GM19351 (cell line): ENCODE measurements at regions not wholly inside any gene's neighbourhood (a gene's known extent, or its start where the extent isn't known, plus 50 kb on each side); places are given as distances from the start of the nearest gene placed in this dataset.
"Not testable (repeated sequence)": the region's sequence is repeated elsewhere in the genome, so short reads cannot be mapped to it uniquely, and the experiment has no call there.

Experiments
- ATAC-seq: cut with Tn5 transposase; IDR thresholded peaks from one replicate; pipeline ENCODE4 v1.9.1; 2021; ENCODE audit warnings: mild to moderate bottlenecking, moderate library complexity; ENCODE audit not compliant: unreplicated experiment

DNA sequence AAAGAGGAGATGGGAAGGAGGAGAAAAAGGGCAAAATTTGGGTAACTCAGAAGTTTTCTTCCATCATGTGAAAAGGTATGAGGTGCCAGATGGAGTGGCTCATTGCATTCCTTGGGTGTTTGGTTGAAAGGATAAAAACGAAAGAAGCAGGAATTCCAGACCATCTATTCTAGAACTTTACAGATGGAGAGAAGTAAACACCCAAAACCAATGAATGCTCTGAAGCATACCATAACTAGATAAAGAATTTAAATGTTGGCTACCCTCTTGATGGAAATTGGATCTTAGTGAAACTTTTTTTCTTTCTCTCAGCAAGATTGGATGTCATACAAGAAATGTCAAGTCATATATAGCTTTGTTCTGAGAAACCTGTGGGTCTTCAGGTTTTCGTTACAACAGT lies 175.6 kb upstream of the FAR2 start:
- ATAC-seq: peak; percentile 32

DNA sequence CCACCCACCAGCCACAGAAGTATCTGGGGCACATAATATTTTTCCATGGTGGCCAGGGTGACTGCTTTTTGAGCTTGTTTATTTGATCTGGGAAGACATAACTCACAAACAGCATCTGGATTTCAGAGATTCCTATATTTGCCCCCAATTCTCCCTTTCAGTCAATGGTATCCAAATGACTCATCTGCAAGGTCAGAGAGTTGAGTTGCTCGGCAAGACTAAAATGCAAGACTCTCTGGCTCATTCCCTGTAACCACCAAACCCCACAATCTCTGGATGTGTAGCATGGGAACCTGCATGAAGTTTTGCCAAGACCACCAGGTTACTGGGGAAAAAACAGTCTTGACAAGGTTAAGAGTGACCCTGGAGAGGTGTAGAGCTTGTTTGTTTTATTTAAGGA lies 174.9 kb upstream of the FAR2 start:
- ATAC-seq: peak; percentile 40

DNA sequence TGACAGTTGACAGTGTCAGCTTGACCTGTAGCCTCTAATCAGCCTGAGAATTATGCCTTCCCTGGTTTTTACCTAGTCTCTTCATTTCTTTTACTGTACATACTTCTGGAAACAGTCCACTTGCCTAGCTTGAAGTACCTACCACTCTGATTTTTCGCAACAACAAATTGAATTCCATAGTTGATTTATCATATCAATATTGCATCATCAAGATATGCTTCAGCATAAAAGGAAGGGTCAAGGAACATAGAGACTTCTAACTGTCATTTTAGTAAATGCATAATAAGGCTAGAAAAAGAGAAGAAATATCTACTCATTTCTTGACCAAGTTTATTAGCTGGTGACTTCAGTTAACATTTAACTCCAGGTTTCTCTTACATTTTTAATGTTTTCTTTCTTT lies 174.2 kb upstream of the FAR2 start:
- ATAC-seq: no peak

DNA sequence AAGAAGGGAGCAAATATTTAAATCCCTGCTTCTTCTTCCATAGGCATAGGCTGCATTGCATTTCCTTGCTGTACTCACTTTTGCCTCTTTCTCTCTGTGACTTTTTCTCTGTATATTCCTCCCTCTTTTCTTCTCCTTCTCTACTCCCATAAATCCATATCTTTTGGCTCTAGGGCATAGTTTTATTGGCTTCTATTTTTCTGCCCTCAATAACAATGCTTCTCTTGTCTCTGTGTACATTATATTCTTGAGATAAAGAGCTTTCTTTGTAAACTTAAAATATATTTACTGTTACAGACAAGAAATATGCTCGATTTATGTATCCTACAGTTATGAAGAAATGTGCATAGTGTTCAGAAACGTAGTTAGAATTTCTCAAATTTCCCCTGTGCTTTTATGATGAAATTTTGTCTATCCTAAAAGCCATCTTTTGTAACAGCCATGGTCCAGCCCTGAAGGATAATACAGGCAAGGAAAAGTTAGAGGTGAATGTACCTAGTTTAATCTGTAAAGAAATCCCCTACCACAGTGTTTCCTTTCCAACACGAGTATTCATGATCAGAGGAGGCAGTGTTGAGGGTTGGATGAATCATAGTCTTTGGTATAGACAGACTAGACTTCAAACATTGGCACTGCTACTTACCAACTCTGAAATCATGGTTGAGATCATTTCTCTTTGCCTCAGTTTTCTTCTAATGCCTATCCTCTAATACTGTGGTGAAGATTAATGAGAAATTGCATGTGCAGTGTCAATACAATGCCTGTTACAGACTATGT lies 173.3 kb upstream of the FAR2 start:
- ATAC-seq: no peak

DNA sequence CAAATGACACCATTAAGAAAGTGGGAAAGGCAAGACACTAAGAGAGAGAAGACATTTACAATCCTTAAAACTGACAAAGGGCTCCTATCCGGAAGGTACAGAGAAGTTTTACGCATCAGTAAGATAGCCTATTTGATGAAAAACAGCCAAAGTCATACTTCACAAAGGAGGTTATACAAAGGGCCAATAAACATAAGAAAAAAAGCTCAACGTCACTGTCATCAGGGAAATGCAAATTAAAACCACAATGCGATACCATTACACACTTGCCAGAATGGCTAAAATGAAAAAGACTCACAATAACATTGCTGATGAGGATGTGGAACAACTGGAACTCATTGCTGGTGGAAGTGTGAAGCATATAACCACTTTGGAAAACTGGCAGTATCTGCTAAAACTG lies 168.6 kb upstream of the FAR2 start:
- no peak for ATAC-seq

DNA sequence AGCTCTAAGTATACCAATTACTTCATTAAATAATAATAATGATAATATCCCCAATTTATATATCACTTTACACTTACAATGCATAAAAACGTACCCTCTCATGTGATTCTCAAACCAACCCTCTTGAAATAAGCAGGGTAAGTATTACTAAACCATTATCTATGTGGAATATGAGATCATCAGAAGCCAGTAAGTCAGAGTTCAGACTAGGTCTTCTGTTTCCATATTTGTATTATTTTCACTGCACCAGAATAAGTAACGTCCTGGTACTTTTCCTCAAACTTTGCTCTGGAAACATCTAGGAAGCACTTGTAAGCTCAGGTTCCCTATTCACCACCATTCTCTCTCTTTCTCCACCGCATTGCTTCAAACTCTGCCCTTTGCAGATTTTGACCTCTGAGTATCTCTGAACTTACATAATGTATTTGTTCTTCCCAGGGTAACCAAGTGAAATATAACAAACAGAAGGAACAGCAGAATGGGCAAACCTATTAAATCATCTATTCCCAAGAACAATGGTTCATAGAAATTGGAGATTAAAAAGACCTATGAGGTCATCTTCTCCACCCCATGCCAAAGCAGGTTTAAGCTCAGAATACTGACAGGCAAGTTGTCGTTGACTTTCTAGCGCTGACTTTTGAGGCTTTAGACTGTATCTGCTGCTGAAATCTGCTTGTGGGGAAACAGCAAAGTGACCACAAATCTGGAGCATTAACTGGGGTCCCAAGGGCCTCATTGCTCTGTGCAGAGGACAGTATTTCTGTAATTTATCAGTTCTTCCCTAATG lies 161.3 kb upstream of the FAR2 start:
- ATAC-seq: no peak

DNA sequence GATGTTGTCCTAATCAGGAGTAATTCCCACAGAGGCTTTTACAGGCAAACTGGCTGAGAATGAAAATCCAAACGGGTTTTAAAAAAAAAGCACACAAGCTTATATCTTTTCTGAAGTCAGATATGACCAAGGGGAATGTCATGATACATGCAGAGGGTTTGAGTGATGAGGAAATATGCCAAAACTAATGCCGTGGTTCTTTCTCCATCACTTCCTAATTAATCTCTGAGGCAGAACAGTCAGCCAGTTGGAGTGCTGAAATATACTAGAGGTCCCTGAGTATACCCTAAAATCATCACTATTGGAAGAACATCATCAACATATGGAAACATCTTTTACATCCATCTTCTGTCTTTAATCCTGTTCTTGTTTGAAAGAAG lies 160.8 kb upstream of the FAR2 start:
- no peak for ATAC-seq

DNA sequence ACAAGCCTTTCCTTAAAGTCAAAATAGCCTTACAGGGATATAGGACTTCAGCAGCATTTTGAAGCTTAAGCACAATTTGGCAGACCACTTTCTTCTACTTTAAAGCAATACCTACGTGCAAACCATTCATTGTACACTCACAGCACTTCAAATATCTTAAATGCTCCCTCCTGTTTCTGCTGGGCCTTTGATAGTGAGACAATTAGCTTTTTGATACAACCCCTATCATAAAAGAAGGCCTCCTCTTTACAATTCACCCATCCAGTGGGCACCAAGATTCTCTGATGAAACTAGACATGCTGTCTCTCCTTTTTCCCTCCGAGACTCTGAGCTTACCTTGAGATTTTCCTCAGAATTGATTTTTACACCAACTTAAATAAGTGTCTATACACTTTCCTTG lies 157.5 kb upstream of the FAR2 start:
- no peak for ATAC-seq

DNA sequence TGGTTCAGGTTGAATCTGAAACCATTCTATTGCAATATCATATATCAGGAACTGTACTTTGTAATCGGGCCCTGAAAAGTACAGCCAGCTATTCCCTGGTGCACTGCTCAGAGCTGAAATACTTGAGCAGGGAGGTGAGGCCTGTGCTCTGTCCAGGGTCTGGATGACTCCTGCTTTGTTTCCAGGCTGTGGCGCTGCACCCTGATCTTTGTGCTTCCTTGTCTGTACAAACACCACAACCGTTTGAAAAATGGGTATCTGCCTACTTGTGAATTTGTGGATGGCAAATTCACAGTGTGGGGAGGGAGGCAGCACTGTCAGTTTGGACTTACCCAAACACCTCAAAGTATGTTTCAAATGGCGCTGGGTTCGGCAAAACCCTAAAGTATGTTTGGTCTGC lies 155.4 kb upstream of the FAR2 start:
- ATAC-seq: no peak

DNA sequence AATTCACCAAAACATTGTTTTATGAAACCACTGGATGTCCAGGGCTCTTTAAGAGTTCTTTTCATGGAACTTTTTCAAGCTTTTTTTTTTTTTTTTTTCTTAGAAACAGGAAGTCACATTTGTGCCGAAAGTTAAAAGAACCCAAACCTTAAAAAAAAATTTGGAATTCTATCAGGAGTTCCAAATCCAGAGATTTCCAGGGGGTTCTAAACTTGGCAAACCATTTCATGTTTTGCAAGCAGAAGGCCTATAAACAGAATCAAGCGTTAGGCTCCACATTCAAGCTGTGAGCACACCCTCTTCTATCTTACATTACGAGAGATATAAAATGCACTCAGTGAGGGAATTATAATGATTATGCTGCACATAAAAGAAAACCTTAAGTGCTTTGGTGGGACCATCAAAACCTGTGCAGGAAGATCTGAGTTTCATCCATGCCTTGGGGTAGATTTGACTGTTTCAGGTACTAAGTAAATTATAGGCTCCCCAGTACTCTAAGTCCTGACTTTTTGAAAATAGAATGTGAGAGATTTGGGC lies 154.8 kb upstream of the FAR2 start:
- ATAC-seq: no peak

DNA sequence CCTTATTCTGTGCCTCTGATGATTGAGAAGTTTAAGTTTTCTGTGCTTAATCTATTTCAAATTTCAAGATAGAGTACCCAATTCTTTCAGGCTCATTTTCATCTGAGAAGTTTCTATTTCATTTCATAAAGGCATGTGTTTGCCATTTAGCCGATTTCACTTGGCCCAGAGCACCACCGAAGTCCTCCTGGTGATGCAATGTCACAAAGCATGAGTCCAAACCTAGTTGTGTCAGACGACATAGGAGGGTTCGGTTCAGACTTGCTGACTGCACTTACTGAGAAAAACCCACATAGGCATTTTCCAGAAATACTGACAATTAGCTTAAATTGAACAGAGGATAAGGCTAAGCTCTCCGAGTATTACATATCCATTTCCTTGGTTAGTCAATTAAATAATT lies 152.4 kb upstream of the FAR2 start:
- ATAC-seq: no peak

DNA sequence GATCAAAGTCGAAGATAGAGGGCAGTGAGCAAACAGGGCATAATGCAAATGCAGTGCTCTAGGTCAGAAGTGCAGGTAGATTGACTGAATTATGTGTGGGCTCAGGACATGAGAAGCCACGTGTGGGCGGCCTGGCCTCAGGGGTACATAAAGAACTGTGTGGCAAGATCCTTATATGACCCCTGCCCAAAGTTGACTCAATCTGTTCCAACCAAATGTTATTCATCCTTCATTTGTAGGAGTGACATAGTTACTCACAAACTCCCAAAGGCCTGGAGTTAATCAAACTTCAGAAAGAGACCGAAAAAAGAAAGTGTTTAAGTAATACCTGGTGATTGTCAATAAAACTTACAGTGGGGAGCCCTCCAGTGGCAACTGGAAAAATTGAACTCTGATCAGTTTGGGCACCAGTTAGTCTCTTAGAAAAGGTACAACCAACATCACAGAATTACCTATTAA lies 150.4 kb upstream of the FAR2 start:
- peak; percentile 72 for ATAC-seq

DNA sequence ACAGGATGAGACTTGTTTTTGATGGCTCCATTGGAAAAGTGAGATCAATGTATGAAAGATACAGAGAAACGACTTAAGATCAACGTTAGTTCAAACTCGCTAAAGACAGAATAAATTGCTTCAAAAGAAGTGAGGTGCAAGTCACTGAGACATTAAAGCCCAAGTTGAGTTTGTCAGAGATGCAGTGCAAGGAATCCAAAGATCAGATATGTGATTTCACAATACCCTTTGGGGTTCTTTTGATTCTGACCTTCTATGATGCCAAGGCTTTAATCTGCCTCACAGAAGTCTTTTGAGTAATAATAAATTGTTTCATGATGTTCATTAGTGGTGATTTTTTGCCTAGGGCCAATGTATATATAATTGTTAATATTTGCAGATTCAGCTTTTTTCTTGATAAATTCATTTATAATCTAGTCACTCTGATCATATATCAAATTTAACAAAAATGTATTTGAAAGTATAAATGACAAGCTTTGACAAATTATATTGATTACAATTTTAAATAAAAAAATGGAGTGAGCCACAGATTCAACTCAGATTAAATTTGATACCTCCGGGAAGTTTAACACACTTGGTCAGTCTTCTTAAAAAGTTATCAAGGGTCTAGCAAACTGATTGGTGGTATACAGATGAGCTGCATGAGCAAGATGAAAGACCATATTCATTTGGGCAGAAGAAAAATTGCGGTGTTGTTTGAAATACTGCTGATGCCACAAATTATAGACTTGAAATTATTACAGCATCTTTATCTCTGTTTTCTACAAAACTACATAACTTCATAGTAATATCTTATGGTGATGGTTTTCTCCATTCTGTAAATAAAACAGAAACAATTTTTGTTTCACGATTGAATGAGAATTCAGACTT lies 144.8 kb upstream of the FAR2 start:
- ATAC-seq: no peak

DNA sequence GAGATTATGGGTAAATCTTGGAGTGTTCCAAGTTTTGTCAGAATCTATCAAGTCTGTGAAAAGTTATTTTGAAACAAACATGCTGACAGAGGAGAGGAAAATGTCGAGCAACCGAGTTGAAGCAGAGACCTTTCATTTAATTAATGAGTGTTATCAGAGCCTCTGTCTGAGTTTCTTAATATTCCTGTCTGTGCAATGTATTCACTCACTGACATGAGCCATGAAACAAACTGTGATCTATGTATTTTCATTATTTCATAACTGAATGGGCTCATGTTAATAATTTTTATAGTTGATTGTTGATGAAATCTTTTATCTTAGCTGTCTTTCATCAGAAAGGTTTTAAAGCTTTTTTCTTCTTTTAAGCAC lies 144.2 kb upstream of the FAR2 start:
- no peak for ATAC-seq

DNA sequence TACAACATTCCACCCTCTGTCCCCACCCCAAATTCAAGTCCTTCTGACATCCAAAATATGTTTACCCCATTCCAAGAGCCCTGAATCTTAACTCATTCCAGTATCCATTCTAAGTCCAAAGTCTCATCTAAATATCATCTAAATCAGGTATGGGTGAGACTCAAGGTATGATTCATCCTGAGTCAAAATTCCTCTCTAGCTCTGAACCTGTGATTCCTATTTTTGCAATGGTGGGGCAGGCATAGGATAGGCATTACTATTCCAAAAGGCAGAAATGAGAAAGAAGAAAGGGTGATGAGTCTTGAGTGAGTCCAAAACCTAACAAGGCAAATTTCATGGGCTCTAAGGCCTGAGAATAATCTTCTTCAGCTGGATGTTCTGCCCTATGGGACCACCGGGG lies 140.3 kb upstream of the FAR2 start:
- ATAC-seq: no peak

DNA sequence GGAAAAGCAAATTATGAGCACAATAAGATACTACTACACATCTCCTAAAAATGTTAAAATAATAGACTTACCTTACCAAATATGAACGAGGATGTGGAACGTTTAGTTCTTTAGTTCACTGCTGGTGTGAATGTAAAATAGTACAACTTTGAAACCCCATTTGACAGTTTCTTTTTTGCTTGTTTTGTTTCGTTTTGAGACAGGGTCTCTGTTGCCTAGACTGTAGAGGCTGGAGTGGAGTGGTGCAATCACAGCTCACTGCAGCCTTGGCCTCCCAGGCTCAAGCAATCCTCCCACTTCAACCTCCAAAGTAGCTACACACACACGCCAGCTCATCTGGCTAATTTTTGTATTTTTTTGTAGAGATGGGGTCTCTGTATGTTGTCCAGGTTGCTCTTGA lies 136.4 kb upstream of the FAR2 start:
- peak; percentile 68 for ATAC-seq

DNA sequence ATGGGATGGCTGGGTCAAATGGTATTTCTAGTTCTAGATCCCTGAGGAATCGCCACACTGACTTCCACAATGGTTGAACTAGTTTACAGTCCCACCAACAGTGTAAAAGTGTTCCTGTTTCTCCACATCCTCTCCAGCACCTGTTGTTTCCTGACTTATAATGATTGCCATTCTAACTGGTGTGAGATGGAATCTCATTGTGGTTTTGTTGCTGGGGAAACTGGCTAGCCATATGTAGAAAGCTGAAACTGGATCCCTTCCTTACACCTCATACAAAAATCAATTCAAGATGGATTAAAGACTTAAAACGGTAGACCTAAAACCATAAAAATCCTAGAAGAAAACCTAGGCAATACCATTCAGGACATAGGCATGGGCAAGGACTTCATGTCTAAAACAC lies 131.5 kb upstream of the FAR2 start:
- ATAC-seq: not testable (repeated sequence)

DNA sequence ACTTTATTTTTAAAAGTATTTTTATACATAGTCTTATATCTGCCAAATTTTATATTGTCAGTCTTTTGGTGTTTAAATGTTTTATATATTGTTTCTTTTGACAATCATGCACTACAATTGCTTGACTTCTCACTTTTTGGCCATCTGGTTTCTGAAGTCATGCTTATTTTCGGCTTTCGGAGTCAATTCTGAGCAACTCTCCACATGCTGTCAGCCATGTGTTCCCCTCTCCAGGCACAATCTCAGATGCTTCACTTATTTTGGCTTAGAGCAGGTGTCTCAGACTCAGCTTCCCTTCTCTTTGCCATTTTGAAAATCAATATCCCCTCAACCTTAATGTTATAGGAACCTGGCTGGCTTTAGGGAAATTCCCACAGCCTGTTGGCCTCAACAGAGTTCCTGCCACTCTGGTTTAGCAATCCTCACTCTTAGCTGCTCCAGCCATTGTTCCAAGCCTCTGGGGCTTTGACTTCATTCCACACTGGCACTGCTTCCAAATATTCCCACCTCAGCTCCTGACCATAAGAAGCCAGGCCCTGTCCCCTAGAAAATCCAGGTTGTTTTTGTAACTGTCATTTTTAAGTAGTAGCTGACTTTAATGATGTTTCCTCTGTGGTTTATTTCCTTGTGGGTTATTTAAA lies 125.5 kb upstream of the FAR2 start:
- no peak for ATAC-seq

DNA sequence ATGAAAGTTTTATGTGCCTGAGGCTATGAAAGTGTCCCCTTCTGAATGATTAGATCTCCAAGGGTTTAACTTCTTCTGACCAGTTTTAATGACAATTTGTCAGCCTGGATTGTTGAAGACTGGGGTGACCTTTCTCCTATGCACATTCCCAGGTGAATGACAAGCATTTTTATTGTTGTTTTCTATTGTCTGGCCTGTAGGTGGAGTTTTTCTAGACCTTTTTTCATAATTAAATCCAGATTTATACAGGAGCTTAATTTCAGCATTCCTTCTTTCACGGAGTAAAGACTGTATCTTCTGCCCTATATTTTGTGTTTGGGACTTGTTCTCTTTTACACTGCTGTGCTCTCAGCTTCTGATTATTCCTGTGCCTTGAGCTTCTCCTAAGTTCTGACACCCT lies 125.0 kb upstream of the FAR2 start:
- ATAC-seq: no peak

DNA sequence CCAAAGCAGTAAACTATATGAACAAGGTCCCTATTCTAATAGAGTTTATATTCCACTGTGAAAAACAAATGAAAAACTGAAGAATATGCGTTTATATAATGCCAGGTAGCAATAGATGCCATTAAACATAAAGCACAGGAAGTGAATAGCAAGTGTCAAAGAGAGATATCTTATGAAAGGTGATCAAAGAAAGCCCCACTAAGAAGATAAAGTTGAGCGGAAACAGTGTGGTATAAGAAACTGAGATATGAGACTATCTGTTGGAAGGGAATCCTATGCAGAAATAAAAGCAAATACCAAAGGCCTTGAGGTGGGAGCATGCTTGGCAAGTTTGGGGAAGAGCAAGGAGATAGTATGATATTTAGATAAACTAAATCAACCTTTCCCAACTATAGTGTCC lies 123.1 kb upstream of the FAR2 start:
- ATAC-seq: no peak

DNA sequence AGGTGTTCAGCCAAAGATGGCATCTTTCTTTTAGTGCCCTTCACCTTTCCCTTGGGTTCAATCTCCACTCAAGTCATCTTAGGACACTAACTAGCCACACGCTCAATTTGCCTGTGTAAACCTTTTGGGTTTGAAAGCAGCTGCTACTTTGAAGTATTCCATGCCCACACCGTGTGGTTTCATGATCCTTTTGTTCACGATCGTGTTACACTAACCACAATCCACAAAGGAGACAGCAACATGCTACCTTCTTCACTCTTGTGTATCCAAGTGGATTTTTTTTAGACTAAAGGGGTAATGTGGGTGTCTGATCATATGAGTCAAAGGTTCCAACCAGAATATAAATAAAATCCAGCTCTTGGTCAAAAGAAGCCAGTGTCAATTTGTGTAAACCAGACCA lies 122.7 kb upstream of the FAR2 start:
- no peak for ATAC-seq
